Liver (tissue), 8 donors: ENCODE measurements at regions not wholly inside any gene's neighbourhood (a gene's known extent, or its start where the extent isn't known, plus 50 kb on each side); places are given as distances from the start of the nearest gene placed in this dataset.

Experiments used
- DNase-seq: peaks from one replicate; pipeline ENCODE4 v3.0.0-alpha.2; 2017; ENCODE audit warnings: low spot score
- H3K27ac ChIP-seq, 2 donors: one replicate each; pipeline ENCODE4 v1.7.0; 2013; ENCODE audit warnings: inconsistent platforms in 2 of 2, low read length in 2 of 2, control low read depth in 1 of 2, low read depth in 1 of 2, mild to moderate bottlenecking in 1 of 2
- H3K27me3 ChIP-seq, 4 donors: one replicate each; pipeline versions ENCODE4 v1.6.1 to v1.7.0; 2013; ENCODE audit warnings: low read length in 3 of 4, inconsistent platforms in 1 of 4, mild to moderate bottlenecking in 1 of 4, moderate library complexity in 1 of 4; ENCODE audit not compliant: control insufficient read depth in 4 of 4, insufficient read depth in 4 of 4
- H3K36me3 ChIP-seq, 4 donors: one replicate each; pipeline versions ENCODE4 v1.6.1 to v1.7.0; 2013; ENCODE audit warnings: low read length in 3 of 4, mild to moderate bottlenecking in 3 of 4, low read depth in 1 of 4, moderate library complexity in 1 of 4; ENCODE audit not compliant: control insufficient read depth in 4 of 4, insufficient read depth in 3 of 4
- H3K4me1 ChIP-seq, 4 donors: one replicate each; pipeline versions ENCODE4 v1.6.1 to v1.7.0; 2013; ENCODE audit warnings: low read length in 3 of 4, mild to moderate bottlenecking in 3 of 4, moderate library complexity in 1 of 4; ENCODE audit not compliant: control insufficient read depth in 4 of 4, insufficient read depth in 4 of 4
- H3K4me3 ChIP-seq, 3 donors: one replicate each; pipeline versions ENCODE4 v1.6.1 to v1.7.0; 2013; ENCODE audit warnings: low read length in 3 of 3, control low read depth in 1 of 3, low read depth in 1 of 3, mild to moderate bottlenecking in 1 of 3
- H3K9ac ChIP-seq, 2 donors: one replicate each; pipeline ENCODE4 v1.7.0; 2013; ENCODE audit warnings: low read length in 2 of 2, mild to moderate bottlenecking in 2 of 2, moderate library complexity in 2 of 2, control low read depth in 1 of 2, low read depth in 1 of 2
- H3K9me3 ChIP-seq, 4 donors: one replicate each; pipeline versions ENCODE4 v1.6.1 to v1.7.0; 2013; ENCODE audit warnings: low read length in 3 of 4; ENCODE audit not compliant: control insufficient read depth in 4 of 4
- CTCF ChIP-seq: fragments of 150-350 bp; IDR thresholded peaks from 2 replicates; pipeline ENCODE4 v1.5.1; 2017; ENCODE audit warnings: improper control_type of control experiment, low read depth, low read length; ENCODE audit not compliant: missing input control
- EGR1 ChIP-seq, 2 donors: IDR thresholded peaks; 2 replicates each; pipeline ENCODE4 v1.6.1; 2016 to 2018; ENCODE audit warnings: antibody characterized with exemption in 2 of 2, low read depth in 2 of 2
- FOXA1 ChIP-seq: IDR thresholded peaks from 2 replicates; pipeline ENCODE4 v1.6.1; 2016; ENCODE audit warnings: antibody characterized with exemption
- JUND ChIP-seq, 2 donors: IDR thresholded peaks; 2 replicates each; pipeline ENCODE4 v1.6.1; 2016; ENCODE audit warnings: antibody characterized with exemption in 2 of 2
- NR2F2 ChIP-seq: IDR thresholded peaks from 2 replicates; pipeline ENCODE4 v1.6.1; 2016; ENCODE audit warnings: antibody characterized with exemption
- REST ChIP-seq: IDR thresholded peaks from 2 replicates; pipeline ENCODE4 v1.6.1; 2016; ENCODE audit warnings: antibody characterized with exemption, mild to moderate bottlenecking
- ZBTB33 ChIP-seq: IDR thresholded peaks from 2 replicates; pipeline ENCODE4 v1.6.1; 2016; ENCODE audit warnings: antibody characterized with exemption
- WGBS: extraction: QIAGEN DNeasy Blood & Tissue Kit; methylation state at CpG from one replicate; pipeline ENCODE4 v1.1.7; 2013; 5-methylcytosine and 5-hydroxymethylcytosine counted together
- donor health status: healthy.
- donor health status: healthy.
- donor health status: healthy.
- donor health status: healthy.
- donor health status: healthy.

- Histone ChIP-seq H3K4me3 (no peak overlapping the region), H3K27me3 (peaks cover 0 to 15% (median under 1%) of the 10 kb centered on the region in 4 donors), H3K27ac (no peak overlapping the region), H3K36me3 (no peaks in the 10 kb centered on the region), H3K9ac (no peak overlapping the region), H3K9me3 (peaks cover 0 to 3% (median 0%) of the 10 kb centered on the region in 4 donors), H3K4me1 (no peaks in the 10 kb centered on the region)
- no peak for DNase-seq
- 64% methylated on average over 11 of the region's 11 CpGs for WGBS
- TF ChIP-seq ZBTB33: no peak
- TF ChIP-seq JUND (IDR thresholded peaks at IDR 0.05): no peak
These were observed 54.1 kb upstream of the KCNG1 start for GRCh38 chr20:51076786-51077685.

- TF ChIP-seq CTCF (no peak), JUND (IDR thresholded peaks at IDR 0.05) (no peak), EGR1 (IDR thresholded peaks at IDR 0.05; ENCODE audit: low read depth in 2 of 2) (no peak), NR2F2 (no peak), REST (no peak), FOXA1 (no peak)
- Histone ChIP-seq H3K4me1 (no peaks in the 10 kb centered on the region), H3K27me3 (peaks cover 0 to 14% (median under 1%) of the 10 kb centered on the region in 4 donors), H3K4me3 (no peak overlapping the region), H3K27ac (no peak overlapping the region), H3K36me3 (no peaks in the 10 kb centered on the region), H3K9me3 (peaks cover 0 to 3% (median 0%) of the 10 kb centered on the region in 4 donors), H3K9ac (no peak overlapping the region)
- 98% methylated on average over 1 of the region's 1 CpG for WGBS
- no peak for DNase-seq
These were observed 51.2 kb upstream of the KCNG1 start for GRCh38 chr20:51074062-51074461.
